Stimulated activated CD8-positive, alpha-beta memory T cell treated with anti-CD3 and anti-CD28 coated beads, Interleukin-2, amount 100 ng/mL, for 1 hour (primary cell): ENCODE measurements at regions not wholly inside any gene's neighbourhood (a gene's known extent, or its start where the extent isn't known, plus 50 kb on each side); places are given as distances from the start of the nearest gene placed in this dataset.
"Not testable (repeated sequence)": the region's sequence is repeated elsewhere in the genome, so short reads cannot be mapped to it uniquely, and the experiment has no call there.

Source experiments
- DNase-seq, 2 donors: peaks; one replicate each; pipeline ENCODE4 v3.0.0-alpha.2; 2020; ENCODE audit warnings: low read depth in 2 of 2

DNA sequence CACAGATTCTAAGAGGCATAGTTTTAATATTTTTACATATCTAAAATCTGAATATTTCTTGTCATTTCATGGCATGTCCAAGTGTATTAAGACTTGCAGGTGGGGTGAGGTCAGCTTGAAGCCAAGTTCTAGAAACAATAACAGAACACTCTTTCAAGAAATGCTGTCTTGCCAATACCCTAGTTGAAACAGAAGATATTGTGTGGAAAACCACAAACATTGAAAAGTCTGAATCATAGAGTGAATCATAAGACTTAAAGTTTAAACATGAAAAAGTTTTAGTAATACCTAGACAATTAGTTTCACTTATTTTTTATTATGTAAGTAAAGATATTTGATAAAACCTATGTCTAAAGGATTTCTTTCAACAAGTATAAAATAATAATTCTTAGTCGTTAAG is 191.5 kb upstream of the CAND1 start:
- no peak for DNase-seq

DNA sequence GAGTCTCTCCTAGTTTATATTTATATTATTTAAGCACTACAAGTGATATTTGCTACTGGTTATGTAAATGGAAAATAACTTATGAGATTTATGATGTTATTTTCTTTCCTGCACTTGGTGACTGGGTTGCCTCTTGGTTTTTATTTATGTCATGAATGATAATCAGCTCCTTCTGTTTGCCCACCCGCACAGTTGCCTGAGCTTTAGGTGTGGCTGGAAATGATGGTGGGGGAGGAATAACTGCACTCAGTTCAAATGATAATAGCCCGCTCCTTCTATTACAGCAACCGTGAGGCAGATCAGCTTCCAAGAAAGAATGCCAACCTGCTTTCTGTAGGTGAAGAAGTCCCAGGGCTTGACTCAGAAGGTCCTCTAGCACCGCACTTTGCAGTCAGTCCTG is 190.2 kb upstream of the CAND1 start:
- DNase-seq = no peak

DNA sequence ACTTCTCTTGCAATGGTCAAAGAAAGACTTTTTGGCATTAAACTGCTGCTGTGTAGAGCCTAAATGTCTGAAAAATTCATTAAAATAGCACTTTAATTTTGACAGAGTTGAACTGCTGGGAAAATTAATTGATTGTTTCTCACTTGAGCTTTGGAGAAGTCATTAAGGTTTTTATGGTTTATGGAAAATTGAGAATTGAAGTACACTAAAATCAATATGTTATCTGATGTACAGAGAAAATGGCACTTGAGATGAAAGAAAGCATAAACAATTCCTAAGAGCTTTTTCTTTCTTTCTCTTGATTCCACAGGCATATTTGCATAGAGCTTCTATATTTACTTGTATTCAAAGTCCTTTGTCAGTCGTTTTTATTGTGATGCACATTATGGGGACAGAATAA is 188.5 kb upstream of the CAND1 start:
- no peak for DNase-seq

DNA sequence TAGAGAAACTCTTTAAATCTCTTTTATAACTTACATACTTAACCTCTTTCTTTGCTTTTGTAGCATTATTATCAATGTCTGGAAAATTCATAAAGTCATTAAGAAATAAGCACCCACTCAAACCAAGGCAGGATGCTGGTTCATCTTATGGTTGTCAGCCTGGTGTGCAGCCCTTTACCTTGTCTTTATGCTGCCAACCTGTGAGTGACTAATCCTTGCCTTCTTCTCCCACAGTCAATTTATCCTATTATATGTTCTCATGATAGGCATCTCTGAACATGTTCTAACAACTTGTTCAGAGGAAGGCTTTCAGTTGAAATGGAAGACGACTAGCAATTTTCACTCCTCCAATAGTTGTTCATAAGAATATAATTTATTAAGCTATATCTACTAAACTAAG is 186.9 kb upstream of the CAND1 start:
- no peak for DNase-seq

DNA sequence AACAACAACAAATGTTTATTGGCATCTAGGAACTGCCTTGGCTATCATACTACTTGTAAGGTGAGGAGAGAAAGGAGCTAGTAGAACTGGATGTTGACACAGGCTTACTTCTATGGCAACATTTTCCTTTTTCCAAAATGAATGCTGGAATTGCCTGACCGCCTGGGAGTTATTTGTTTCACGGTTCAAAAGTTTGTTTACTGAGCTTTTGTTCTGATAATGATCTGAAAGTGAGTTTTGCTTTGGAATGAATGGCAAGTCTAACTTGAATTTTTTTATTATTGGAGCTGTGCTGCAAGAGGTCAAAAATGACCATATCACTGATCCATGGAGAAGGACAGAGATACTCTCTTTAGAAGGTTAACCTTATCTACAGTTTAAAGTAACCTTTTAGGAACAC is 183.5 kb upstream of the CAND1 start:
- no peak for DNase-seq

DNA sequence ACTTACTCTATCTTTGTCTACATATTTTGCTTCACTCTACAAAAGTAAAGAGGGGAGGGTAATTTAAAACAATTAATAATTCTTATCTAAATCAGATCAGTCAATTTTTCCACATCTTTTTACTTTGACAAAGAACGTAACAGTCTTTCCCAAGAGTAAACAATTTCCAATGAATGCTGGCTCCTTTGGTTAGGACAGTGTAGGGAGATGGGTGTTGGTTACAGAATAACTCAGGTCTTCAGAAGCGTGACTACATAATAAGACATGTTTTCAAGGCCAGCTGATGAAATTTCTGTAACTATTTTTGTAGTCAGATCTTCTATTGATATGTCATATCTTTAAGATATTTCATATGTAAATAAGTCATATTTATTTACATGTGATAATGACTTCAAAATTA is 183.0 kb upstream of the CAND1 start:
- DNase-seq = no peak

DNA sequence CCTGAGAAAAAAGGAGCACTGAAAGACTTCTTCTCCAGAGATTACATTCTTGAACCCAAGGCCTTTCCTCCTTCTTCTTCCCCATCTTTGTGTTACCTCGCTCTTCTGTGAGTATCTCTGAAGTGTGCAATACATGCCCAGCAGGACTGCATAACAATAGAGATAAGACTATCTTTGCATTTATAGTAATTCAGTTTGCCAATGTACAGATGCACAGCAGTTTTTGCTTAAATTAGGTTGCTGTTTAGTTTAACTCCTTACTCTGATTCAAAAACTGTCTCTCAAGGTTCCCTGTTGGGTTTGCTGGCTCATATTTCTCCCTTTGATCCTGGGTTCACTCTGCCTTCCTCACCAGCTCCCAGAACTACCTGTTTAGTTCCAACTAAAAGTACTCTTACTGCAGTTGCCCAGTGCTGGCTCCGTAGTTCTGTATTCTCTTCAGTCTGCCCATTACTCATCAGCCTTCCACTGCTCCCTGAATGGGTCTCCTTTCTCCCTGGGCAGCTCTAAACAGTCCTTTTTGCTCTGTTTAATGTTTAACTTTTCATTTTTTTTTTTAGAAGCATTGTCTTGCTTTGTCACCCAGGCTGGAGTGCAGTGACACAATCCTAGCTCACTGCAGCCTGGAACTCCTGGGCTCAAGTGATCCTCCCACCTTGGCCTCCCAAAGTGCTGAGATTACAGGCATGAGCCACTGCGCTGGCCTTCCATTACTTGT is 180.6 kb upstream of the CAND1 start:
- no peak for DNase-seq

DNA sequence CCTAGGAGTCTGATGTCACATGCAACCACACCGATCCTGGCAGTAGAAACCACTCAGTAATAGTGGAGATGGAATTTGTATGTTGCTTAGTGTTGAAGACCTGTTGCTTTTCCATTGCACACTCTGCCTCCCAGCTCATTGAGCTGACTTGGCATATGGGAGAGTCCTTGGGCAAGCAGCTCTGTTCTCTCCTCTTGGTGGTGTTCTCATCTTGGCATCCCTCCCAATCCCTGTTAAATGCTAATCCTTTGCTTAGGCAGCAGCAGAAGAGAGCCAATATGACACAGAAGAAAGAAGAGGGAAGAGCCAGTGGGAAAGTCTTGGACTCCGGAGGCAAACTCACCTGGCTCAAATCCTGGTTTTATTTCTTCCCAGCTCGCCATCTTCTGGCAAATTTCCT is 178.0 kb upstream of the CAND1 start:
- DNase-seq = no peak

DNA sequence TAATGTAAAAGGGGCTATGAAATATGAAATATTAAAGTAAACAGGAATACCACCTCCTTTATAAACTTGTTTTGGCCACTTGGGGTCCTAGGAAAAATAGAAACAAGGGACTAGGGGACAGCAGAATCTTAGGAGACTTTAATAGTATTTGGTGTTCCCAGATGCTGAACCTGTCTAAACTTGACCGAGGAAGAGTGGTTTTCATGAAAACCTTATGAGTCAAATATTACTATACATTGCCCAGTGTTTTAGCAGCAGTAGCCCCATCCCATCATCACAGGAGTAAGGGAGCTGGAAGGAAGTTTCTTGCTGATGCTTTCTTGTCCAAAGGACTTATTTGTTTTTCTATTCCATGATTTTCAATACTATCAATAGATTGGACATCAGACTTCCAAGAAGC is 177.5 kb upstream of the CAND1 start:
- no peak for DNase-seq

DNA sequence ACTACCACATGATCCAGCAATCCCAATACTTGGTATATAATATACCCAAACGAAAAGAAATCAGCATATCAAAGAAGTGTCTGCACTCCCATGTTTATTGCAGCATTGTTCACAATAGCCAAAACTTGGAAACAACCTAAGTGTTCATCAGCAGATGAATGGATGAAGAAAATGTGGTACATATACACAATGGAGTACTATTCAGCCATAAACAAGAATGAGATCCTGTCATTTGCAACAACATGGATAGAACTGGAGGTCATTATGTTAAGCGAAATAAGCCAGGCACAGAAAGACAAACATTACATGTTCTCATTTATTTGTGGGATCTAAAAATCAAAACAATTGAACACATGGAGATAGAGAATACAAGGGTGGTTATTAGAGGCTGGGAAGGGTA is 176.2 kb upstream of the CAND1 start:
- DNase-seq = not testable (repeated sequence)

DNA sequence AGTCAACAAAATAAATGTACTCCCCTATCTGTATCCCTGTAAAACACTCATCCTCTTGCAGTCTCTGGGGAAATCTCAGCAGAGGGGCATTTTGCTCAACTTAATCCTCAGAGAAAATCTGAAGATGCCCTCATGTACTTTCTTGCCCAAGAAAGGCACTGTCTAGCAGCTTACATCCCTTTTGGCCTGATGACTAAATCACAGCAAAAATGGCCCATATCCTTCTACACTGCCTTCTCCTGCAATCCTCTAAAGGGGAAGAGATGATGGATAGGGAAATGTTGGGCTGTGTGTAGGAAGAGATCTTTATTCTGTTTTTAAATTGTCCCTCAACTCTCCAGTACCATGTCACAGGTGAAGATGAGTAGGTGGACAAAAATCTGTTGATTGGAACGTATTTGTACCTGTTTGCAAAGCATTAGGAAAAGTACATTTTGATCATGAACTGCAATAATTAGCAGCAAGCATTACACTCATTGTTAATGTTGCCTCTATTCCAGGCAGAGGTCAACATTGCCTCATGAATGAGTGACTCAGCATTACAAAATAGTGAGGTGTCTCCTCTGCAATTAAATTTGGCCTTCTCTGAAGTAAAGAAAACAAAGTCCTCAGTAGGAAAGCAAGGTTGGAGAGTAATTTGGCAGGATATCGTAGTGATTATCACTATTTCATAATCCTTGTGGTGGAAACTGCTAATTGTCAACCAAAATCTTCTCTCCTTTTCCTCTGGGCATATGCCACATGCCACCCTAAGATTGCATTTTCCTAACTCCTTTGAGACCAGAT is 172.4 kb upstream of the CAND1 start:
- DNase-seq = no peak

DNA sequence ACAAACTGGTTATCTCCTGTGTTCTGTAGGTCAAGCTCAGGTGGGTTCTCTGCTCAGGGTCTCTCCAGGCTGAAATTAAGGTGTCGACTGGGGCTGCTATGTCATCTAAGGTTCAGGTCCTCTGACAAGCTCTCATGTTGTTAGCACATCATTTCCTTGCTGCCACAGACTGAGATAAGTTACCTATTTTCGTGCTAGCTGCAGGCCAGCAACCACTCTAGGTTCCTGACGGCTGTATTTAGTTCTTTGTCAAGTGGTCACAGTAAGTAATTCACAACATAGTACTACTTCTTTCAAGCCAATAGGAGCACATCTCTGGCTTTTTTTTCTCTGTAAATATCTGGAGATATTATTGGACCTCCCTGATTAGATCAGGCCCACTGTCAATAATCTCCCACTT is 169.3 kb upstream of the CAND1 start:
- no peak for DNase-seq

DNA sequence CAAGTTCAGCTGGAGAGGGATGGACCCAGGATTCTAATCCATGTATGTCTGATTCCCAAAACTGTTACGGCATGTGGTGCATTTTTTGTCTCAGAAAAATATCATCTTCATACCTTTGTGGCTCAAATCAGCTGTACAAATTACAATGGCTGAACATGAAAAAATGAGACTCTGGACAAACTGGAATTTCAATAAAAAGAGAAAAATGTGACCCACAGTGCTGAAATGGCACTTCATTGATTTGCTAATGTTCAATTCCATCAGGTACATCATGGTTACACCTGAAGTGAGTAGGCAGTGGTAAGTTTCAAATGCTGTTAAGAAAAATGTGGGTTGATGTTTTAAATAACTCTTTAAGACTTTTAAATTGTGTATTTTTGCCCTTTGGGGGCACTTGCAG is 165.6 kb upstream of the CAND1 start:
- no peak for DNase-seq

DNA sequence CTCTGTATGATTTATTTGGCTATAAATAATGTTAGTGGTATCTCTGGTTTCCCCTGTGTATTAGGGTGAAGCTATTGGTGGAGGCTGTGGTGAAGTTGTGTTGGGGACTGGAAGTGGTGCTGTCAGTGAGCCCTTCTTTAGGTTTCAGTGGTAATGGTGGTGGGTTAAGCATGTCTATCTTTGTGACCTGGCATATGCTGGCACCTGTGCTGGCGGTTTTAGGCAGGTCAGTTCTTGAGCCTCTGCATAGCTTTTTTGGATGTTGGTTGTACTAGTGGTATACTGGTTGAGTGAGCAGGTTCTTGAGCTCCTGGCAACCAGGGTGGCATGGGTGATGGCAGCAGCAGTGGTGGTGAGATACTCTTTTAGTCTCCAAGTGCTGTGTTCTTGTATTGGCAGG is 161.9 kb upstream of the CAND1 start:
- DNase-seq = no peak

DNA sequence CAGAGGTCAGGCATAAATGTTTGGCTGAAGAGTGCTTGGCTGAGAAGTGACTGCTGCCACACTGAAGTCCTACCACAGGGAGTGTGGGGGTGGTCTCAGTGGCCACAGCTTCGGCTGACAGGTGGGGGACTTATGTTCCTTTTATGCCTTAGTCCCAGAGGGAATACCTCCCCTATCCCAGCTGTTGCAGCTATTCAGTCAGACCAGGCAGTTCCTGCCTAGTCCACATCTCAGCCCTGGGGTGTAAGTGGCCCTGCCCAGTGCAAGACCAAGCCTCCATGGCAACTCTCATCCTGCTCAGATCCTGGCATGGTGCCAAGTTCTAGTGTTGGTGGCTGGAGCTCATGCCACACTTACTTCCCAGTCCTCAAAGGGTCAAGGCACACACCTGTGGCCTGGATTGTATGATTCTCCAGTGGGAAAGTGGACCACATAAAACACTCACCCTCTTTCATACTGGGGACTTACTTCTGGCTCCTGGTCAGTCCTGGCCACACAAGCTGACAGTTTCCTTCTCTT is 161.3 kb upstream of the CAND1 start:
- no peak for DNase-seq

DNA sequence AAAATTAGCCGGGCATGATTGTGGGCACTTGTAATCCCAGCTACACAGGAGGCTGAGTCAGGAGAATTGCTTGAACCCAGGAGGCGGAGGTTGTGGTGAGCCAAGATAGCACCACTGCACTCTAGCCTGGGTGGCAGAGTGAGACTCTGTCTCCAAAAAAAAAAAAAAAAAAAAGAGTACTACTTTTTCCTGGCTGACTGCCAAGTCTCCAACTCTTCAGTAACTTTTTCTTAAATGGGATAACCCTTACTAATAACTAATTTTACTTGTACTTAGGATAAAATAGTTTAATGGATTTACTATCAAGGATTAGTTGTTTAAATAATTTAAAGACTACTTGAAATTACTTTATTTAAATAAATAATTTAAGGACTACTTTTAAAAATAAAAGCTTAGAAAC is 158.8 kb upstream of the CAND1 start:
- DNase-seq = not testable (repeated sequence)

DNA sequence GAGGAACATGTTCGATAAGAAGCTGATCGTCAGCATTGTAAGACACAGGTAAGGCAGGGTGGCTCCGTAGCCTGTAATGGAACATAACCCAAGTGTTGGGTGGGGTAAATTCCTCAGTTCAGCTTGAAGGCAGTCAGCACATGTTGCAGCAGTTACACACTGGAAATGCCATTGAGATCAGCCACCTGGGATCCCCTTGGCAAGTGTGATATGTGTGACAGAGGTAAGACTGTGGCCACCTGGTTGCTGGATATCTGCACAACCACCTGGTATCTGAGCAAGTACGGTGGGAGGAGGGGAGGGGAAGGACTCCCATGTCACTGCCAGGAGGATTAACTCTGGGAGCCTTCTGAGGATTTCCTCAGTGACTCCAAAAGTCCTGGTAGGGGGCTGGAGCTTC is 158.0 kb upstream of the CAND1 start:
- no peak for DNase-seq

DNA sequence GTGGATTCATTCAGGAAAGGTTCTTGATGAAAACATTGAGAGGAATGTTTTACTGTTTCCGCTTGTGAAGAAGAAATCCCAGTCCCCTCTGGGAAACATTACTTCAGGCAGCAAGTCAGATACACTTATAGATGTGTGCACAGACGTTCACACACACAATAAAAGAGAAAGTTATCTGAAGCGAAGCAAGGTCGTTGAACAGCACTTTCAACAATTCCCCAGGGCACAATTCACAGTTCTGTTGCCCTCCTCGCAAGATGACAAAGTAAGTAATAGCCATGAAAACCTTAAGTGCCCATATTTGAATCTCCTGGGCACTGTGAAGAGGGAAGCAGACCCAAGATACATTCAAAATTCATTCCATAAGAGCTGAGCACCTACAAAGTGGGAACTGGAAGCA is 156.6 kb upstream of the CAND1 start:
- DNase-seq = no peak

DNA sequence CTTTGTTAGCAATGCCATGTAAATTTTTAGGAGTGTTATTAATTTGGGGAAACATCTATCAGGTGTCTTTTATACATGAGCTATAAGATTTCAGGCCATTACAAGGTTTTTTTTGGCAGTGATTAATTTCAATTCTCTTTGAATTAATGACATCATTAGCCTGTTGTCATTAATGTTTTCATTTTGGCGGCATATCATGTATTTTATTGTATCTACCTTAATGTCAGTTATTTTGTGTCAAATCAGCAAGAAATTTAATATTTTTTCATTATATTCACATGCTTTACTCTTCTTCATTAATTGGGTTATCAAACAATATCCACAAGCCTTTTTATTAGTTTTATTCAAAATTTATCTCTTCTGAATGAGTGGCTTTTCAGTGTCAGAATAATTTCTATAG is 153.0 kb upstream of the CAND1 start:
- no peak for DNase-seq

DNA sequence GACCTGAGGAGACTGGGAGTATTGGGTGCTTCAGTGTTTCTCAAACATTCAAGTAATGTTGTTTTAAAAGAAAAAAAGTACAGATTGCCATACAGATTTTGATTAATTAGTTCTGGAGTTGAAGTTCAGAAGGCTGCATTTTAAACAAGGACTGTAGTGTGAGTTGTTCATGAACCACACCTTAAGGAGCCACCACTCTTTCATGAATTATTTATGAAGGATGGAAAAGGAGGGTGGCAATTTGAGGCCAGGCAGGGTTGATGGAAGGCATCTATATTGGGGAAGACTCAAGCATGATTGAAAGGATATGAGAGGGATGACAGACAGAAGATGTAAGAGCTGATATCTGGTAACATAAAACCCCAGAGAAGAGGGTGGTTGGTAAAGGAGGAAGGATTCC is 146.6 kb upstream of the CAND1 start:
- no peak for DNase-seq

DNA sequence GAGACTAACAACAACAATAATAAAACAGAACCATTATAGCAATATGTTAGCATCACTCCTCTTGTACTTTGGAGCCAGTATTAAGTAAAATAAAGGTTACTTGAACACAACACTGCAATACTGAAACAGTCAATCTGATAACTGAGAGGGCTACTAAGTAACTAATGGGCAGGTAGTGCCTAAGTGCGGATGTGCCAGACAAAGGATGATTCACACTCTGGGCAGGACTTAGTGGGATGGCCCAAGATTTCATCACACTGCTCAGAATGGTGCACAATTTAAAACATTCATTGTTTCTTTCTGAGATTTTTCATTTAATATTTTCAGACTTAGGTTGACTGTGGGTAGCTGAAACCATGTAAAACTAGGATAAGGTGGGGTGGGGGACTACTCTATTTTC is 131.9 kb upstream of the CAND1 start:
- no peak for DNase-seq

DNA sequence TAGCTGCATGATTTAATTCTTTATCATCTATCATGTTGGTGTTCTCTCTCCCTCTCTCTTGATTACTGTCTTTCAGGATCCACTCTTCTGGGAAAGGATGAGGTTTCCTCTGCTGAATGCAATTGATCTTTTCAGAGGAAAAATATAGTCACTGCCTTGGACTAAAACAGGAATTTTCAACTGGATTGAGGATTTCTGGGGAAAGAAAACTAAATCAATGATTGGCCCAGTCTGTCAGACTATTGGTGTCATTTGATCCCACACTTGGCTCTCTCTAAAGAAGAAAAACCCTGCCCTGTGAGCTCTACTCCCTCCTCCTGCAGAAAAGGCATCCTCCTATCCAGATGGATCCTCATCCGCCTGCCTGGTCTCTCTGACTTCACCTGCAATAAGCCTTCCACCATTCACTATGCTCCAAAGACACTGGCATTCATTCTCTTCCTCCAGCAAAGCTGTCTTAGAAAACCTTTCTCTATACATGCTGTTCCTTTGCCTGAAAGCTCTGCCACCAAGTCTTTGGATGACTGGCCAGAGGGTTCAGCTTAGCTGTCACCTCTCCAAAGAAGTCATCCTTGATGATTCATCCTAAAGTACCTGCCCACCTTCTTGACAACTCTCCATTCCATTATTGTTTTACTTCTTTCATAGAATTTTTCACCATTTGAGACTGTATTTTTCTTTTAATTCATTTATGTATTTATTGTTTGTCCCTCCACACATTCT is 127.7 kb upstream of the CAND1 start:
- DNase-seq = no peak

DNA sequence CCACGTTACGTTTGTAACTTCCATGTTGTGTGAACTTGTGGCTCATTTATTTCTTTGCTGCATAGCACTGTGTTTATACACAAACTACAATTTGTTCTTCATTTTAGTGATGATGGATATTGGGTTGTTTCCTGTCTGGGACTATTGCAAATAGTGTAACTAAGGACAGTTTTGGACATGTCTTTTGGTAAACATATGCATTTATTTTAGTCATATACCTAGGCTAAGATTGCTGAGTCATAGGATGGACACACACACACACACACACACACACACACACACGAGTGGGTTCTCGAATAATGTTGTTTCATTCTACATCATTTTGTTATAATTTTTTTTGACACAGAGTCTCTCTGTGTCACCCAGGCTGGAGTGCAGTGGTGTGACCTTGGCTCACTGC is 123.5 kb upstream of the CAND1 start:
- no peak for DNase-seq
